ENCODE measurements at regions not wholly inside any gene's neighbourhood (a gene's known extent, or its start where the extent isn't known, plus 50 kb on each side); places are given as distances from the start of the nearest gene placed in this dataset.

DNA sequence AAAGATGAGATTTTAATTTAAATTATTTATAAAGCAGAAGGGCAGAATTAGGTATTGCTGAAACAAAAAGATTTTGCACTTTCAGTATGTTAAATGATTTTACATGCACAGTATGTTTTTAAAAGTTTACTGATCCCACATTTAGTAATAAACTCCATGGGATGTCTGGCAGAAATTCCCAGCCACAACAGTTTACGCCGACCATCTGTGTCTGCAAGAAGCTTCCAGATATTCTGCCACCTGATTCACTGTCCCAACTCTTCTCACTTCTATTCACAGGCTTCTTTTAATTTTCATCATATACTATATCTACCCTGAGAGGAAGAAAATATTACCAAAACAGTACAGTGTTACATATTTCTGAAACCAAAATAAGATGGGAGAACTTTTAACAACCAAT is 115.8 kb upstream of the IQCM start:
- no peak for DNase-seq

DNA sequence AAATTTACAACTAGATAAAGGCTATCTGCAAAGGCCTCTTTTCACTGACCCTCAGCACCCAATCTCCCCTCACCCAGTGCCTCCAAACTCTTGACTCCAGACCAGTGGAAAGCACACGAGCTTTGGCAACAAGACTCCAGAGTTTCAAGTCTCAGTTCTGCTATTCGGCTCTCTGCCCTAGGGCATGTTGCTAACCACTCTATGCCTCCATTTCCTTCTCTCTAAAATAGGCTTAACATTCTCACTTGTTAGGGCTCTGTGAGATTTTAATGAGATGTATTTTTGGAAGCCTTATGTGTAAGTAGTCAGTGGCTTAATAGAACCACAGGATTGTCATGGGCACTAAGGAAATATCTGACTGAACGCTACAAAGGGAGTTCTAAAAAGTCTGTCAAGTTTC is 116.5 kb upstream of the IQCM start:
- no peak for DNase-seq

DNA sequence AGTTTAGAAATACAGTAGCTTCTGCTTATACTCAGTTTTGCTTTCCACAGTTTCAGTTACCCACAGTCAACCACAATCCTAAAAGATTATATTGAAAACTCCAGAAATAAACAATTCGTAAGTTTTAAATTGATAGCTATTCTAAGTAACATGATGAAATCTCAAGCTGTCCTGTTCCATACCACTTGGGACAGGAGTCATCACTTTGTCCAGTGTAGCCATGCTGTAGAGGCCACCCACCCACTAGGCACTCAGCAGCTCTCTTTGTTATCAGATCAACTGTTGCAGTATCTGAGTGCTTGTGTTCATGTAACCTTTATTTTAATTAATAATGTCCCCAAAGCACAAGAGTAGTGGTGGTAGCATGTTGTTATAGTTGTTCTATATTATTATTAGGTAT is 117.5 kb upstream of the IQCM start:
- DNase-seq, result no peak

DNA sequence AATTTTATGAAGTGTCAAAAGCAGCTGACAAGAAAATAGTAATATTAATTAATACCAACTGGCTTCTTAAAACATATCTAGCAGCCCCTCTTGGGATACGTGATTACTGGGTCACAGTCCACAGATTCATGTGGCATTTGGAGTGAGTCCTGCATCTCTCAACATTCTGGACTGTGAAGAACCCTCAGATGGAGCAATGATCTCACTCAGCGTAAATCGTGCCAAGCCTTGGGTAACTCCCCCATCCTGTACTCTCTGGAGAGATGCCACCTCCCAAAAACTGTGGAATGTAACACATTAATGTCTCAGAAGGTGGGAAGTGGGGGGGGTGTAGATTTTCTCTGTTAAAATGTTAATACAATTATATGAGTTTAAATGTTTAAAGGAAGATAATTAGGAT is 118.2 kb upstream of the IQCM start:
- no peak for DNase-seq

DNA sequence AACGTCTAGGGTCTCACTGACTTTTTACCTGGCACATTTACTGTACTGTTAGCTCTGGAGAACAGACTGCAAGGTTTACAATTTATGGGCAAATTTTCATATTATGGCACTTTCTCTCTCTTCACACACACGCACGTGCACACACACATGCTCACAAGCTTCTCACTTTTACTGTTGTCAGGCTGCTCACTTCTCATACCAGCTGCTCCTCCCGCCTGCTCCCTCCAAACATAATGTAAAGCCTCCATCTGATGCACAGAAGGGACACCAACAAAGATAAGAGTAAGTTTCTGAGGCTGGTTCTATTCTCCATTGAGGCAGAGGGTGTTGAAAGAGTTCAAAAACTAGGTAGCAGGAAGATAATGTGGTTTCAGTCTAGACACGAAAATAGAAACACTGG is 128.9 kb upstream of the DCLK2 start:
- no peak for DNase-seq

DNA sequence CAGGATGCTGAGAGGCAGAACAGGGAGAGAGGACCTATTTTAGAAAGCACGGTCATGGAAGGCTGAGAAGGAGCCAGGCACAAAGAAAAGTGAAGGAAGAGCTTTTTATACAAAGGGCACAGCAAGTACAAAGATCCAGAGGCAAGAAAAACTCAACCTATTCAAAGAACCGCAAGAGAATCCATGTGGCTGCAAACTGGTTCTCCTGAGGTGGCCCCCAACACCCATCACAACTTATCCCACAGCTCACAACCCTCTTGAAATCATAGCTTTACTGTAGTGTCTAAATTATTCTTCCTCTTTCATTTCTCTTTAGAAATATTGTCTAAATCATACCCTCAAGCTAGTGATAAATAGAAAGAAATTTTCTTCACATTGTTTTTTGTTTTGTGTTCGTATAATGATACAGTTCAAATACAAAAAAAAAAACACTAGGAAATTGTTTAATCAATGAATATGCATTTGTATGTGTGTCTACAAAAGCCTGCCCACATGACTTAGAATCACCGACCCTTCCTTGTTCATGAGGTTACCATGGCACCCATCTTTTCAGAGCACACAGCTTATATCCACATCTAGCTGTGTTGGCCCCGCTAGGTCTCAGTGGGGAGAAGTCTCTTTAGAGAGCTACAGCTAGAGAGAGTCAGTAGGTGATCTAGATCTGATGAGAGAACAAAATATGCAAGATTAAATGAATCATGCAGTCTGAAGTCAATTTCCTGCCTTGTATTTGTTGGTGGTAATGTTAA is 126.9 kb upstream of the DCLK2 start:
- no peak for DNase-seq

DNA sequence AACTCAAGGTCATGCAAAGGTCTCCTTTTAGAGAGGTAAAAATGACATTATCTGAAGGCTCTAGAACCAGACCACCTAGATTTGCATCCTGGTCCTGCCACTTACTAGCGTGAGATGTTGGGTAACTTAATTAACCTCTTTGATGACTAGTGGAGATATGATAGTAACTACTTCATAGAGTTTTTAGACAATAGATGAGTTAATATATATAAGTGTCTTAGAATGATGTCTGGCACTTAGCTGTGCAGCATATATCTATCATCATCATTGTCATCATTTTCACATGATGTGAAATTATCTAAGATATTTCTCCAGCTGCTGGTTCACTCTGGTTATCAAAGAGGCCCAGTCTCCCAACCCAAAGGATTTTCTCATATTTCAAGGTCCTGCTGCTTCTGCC is 126.1 kb upstream of the DCLK2 start:
- DNase-seq, result no peak

DNA sequence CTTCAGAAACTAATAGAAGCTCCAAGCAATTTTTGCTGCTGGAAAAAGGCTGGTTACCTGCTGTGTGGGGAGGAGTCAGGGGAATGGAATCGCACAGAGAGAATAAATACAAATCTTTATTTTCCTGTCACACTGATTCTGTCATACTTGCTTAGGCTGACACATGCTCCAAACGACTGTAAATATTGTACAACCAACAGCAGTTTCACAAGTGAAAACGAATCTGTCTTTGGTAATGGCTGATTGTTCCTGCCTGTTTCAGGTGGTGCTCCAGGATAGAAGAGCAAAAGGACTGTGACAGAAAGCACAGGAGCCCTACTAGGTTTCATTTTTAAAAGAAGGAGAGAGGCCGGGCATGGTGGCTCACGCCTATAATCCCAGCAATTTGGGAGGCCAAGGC is 125.5 kb upstream of the DCLK2 start:
- DNase-seq, result no peak

DNA sequence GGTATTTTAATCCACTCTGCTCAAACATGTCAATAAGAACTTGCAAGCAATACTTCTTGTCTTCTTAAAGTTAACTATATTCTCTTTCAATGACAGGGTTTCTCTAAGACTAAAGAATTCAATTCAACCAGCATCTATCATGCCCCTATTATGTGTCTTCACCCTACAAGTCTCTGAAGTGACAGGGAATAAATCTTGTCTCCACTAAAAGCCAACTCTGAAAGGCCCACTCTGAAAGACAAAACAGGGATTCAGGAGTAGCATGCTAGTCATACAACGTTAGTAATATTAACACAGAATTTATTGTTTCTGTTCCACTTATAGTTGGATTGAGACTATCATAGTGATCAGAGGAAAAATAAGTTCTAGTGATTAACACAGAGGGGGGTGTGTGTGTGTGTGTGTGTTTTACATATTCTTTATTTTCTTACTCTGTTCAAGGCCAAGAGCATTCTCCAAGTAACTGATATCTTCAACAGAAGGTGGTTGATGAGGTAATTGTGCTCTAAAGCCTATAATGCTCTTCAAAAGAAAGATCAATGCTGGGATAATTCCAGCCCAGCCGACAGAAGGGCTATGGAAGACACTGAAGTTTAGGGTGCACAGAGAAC is 122.4 kb upstream of the DCLK2 start:
- DNase-seq, result no peak

DNA sequence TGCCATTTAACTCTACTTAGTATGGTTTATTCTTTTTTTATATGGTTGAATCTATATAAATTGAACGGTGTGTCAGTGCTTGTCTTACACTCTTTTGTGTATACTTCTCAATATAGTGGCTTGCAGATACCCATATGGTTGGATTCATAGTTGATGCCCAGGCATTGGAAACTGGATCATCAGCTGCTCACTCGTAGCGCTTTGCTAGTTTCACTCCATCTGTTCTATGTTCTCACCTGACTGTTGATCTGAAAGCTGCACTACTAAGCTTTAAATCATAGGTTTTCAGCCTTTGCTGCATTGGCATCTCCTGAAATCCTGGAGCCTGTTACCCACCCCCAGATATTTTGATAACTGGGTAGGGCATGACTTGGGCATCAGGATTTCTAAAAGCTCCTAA is 121.6 kb upstream of the DCLK2 start:
- DNase-seq, result no peak

DNA sequence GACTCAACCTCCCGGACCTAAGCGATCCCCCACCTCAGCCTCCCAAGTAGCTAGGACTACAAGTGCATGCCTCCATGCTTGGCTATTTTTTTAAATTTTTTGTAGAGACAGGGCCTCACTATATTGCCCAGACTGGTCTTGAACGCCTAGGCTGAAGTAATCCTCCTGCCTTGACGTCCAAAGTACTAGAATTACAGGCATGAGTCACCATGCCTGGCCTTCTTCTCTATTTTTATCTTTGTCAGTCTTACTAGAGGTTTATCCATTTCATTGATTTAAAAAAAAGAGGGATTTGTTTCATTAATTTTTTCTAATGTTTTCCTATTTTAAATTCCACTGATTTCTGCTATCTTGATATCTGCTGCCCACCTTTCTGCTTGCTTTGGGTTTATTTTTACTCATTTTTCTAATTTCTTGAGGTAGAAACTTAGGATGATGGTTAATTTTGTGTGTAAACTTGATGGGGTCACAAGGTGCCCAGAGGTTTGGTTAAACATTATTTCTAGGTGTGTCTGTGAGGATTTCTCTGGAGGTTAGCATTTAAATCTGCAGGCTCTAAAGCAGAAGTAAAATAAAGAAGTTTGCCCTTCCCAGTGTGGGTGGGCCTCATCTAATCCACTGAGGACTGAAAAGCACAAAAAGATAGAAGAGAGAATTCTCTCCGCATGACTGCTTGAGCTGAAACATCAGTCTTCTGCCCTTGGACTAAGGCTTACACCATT is 116.2 kb upstream of the DCLK2 start:
- no peak for DNase-seq

DNA sequence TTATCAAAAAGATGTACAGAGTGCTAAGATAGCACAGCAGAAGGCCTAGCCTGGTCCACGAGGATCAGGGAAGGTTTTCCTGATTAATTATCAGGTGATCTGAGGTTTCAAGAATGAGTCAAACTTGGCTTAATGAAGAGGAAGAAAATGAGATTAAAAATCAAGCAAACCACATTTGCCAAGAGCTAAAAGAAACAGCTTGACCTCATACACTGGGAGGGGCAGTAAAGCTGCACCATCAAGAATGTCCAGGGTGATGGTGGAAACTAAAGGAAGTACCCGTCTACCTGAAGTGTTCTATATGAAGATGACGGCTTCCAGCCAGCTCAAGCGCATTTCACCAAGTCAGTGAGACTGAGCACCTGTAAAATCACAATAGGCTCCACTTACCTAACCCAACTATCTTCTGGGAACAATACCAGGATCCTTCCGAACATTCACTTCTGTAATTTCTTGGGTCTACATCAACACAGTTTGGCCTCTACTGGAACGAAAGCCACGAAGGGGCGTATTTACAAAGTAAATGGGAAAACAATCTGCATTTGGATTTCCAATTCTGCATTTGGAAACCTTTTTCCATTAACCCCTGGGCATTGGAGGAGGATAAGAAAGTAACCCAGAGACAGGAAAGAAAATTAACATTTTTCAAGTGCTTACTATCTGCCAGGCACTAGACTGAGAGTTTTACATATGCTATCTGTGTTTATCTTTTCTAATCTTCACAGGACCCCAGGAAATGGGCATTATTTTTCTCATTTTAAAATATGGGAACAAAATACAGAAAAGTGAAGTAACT is 114.0 kb upstream of the DCLK2 start:
- no peak for DNase-seq

DNA sequence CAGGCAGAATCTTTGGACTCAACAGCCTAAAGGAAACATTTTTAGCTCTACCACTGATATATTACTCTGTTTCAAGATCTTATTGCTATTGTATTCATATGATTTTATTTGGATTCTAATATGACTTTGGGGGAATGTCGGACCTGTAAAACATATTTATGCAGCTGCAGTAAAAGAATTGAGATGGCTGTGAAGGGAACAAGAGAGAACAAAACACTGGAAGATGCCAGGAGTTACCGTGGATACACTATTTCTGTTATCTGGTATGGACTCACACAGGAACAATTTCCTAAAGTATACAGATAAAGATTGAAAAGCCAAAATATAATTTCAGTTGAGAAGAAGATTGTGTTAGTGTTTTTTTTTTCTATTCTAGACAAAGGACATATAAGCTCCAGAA is 113.0 kb upstream of the DCLK2 start:
- DNase-seq, result no peak

DNA sequence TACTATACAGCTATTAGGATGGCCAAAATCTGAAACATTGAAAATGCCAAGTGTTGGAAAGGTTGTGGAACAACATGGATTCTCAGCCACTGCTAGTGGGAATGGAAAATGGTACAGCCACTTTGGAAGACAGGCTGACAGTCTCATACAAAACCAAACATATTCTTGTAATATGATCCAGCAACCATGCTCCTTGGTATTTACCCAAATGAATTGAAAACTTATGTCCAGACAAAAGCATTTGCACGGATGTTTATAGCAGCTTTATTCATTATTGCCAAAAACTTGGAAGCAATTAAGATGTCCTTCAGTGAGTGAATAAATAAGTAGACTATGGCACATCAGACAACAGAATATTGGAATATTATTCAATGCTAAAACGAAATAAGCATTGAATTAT is 105.8 kb upstream of the DCLK2 start:
- DNase-seq, result no peak

DNA sequence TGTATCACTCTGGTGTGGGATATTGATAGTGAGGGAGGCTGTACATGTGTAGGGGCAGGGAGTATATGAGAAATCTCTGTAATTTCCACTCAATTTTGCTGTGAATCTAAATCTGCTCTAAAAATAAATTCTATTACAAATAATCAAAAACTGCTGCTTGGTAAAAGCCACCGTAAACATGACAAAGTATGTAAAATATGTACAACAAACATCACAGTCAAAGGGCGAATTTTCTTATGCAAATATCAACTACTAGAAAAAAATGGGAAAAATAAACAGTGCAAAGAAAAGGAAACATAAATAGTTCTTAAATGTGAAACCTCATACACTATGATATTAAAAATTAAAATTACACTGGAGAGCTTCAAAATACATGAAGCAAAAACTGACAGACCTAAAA is 105.1 kb upstream of the DCLK2 start:
- no peak for DNase-seq

DNA sequence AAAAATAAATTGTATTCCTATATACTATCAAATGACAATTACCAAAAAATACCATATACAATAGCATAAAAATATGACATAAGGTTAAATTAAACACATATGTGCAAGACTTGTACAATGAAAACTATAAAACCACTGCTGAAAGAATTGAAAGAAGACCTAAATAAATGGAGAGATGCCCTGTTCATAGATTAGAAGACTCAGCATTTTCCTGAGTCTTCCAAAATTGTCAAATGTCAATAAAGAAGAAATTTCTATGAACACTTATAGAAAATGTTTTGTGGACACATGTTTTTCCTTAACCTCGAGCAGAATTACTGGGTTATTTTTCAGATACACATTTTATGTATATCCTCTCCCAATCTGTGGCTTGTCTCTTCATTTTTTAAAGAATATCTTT is 103.1 kb upstream of the DCLK2 start:
- no peak for DNase-seq

DNA sequence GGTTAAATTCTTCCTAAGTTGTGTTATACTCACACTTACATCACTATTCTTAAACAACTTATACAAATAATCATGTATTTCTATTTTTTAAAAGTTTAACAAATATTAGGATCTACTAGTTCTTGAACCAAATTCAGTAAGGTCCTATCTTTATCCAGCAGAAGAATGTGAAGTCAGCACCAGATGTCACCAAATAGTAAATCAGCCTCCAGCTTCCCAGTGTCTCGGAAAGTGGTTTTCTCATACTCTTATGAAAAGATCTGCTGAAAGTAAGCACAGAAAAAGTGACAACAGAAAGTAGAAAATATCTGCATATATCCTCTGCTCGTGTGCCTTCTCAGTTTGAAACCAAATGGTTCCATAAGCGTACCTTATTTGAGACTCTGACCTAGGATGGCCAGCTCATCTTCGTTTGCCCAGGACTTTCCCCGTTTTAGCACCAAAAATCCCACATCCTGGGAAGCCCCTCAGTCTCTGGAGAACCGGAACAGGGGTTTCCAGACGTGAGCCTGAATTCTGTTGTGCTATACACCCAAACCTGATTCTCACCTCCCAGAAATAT is 98.0 kb upstream of the DCLK2 start:
- DNase-seq, result no peak

DNA sequence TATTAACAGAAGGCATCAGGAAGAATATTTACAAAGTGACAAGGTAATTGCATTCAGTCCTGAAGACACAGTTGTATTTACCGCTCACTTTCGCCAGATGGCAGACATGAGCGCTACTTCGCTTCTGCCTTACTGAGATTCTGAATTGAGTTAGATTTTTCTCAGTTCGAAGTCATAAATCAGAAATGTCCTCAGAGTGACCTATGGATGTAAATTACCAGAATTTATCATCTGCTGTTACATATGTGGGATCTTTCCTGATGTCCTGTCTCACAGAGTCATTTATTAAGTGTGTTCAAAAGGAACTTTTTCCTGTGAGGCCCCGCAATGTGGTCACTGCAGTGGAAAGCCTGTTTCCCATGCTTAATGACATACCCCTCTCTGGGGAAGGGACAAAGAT is 97.3 kb upstream of the DCLK2 start:
- no peak for DNase-seq

DNA sequence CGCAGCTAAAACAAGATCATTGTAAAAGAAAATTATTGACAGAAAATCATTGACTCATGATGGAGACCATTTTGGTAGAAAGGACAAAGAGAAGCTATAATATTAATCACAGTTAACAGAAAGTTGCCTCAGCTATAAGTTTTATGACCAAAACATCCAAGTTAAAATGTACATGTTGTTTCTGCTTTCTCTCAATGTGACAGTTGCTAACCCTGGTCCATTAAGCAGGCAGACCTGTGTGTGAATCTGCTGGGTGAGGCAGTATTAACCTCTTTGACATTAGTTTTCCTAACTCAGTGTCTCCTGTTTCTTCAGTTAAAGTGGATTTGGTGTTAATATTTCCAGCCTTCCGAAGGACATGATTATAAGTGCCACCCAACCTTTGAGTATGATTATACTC is 94.8 kb upstream of the DCLK2 start:
- DNase-seq, result no peak

DNA sequence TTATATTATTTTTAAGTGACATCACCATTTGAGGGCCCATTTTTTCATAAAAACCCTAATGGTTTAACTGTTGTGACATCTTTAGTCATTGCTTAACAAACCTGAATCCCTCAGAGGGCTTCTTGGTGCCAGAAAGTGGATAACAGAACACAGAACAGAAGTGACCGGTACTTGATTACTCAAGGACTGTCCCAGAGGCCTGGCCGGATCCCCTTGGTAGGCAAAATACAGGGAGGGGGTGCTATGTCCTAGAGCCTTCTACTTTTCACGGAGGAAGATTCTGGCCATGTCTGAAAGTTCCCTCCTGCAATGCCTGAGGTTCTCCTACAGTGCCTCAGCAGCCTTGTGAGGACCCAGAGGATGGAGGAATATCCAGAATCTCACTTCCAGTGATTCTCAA is 94.3 kb upstream of the DCLK2 start:
- no peak for DNase-seq

DNA sequence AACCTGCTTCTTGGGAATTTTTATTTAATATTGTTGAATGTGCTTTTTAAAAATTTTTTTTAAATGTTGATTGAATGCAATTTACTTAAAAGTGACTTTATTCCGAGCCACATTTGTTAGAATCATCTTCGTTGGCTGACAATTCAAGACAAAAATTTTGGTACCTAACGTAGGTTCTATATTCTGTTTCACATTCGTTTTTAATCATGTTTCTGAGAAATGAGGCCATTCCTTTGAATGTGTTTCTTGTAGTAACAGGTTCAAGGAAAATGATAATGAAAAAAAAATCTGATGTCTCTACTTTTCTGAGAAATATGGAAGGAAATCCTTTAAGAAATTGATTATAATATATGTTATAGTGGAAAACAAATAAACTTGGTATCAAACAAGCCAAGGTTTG is 92.3 kb upstream of the DCLK2 start:
- no peak for DNase-seq

DNA sequence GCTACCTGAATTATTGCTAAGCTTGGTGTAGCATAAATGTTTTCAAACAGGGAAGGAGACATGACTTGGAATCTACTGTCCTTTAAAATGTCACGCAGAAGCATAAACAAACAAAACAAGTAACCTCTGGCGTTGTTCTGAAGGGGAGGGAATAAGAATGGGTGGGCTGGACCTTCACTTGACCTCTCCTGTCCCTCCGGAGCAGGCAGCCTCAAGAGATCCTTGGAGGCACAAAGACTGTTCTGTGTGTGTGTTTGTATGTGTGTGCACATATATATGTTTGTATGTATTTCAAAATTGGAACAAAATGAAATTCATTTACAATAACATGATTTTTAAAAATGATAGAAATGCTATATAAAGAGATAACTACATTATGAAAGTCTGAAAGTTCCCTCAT is 91.3 kb upstream of the DCLK2 start:
- DNase-seq, result no peak

DNA sequence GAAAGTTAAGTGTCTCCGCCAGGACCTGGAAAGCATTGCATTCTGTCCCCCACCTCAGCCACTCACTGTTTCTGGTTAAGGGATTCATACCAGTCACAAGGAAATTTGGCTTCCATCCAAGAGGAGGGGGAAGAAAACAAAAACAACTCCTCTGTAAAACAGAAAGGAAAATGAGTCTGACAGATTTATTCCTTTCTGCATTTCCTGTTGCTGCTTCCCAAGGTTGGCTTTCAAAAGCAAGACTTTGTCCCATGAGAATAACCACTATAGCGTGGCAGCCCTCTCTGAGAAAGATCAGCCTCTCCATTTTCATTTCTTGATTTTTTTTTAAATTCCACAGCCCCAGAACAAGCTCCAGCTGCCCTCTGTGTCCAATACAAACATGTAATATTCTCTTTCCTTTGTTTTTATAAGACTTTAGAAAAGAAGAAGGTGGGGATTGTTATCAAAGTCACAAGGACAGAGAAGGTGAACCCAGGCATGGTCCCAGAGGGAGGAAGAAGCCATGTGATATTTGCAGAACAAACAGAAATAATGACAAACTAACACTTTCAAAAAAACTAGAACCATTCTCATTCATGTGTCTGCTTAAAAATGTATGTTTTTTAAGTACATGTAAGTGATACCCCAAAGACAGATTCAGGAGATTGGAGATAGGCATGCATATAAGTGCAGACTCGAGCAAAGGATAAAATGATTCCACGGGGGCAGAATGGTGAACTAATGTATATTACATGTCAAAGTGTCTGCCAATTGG is 90.7 kb upstream of the DCLK2 start:
- no peak for DNase-seq

All from GDM1 (cell line).